ENCODE measurements at regions not wholly inside any gene's neighbourhood (a gene's known extent, or its start where the extent isn't known, plus 50 kb on each side); places are given as distances from the start of the nearest gene placed in this dataset.

- no peak for TF ChIP-seq ZNF263 (CRISPR knock-in tag; IDR thresholded peaks at IDR 0.05; ENCODE audit: low read depth)
- TF ChIP-seq GRHL2 (CRISPR knock-in tag; IDR thresholded peaks at IDR 0.05; ENCODE audit: insufficient replicate concordance, severe bottlenecking), result no peak
Measured at GRCh38 chr5:98586581-98586980, 186.9 kb upstream of the RGMB start (continued).

GRCh38 chr5:98587166-98587565 is 186.3 kb upstream of the RGMB start:
- no peak for ATAC-seq
- Mint-ChIP-seq H3K9me3 (peaks cover 5% of the 10 kb centered on the region), H3K36me3 (peaks cover 8% of the 10 kb centered on the region), H3K4me1 (peaks cover 5% of the 10 kb centered on the region; the same call in 1 of the 2 replicates), H3K27ac (no peak overlapping the region), H3K4me3 (no peak overlapping the region), H3K27me3 (ENCODE audit: low read depth) (no peaks in the 10 kb centered on the region)
- TF ChIP-seq AR (CRISPR knock-in tag; IDR thresholded peaks at IDR 0.05), result no peak
- no peak for TF ChIP-seq HMGXB4 (CRISPR knock-in tag; IDR thresholded peaks at IDR 0.05)
- TF ChIP-seq CDX4 (CRISPR knock-in tag; IDR thresholded peaks at IDR 0.05; ENCODE audit: borderline replicate concordance), result no peak
- no peak for TF ChIP-seq ERG (CRISPR knock-in tag; IDR thresholded peaks at IDR 0.05)
- no peak for TF ChIP-seq JAZF1 (CRISPR knock-in tag; IDR thresholded peaks at IDR 0.05)
- no peak for TF ChIP-seq ZBTB43 (CRISPR knock-in tag; IDR thresholded peaks at IDR 0.05)
- TF ChIP-seq ZNF423 (CRISPR knock-in tag; IDR thresholded peaks at IDR 0.05), result no peak
- no peak for TF ChIP-seq ZNF121 (CRISPR knock-in tag; IDR thresholded peaks at IDR 0.05)
- TF ChIP-seq NFYB (CRISPR knock-in tag; conservative IDR thresholded peaks at IDR 0.05; ENCODE audit: low read depth), result no peak
- no peak for TF ChIP-seq ZNF317 (CRISPR knock-in tag; IDR thresholded peaks at IDR 0.05; ENCODE audit: borderline replicate concordance, low read depth)
- no peak for TF ChIP-seq EMX1 (CRISPR knock-in tag; IDR thresholded peaks at IDR 0.05)
- TF ChIP-seq ZBTB21 (CRISPR knock-in tag; IDR thresholded peaks at IDR 0.05; ENCODE audit: borderline replicate concordance), result no peak
- no peak for TF ChIP-seq TP53 (CRISPR knock-in tag; IDR thresholded peaks at IDR 0.05)
- no peak for TF ChIP-seq NFATC4 (CRISPR knock-in tag; IDR thresholded peaks at IDR 0.05)
- no peak for TF ChIP-seq SP1 (CRISPR knock-in tag; conservative IDR thresholded peaks at IDR 0.05)
- no peak for TF ChIP-seq OVOL2 (CRISPR knock-in tag; IDR thresholded peaks at IDR 0.05; ENCODE audit: borderline replicate concordance)
- DNase-seq (ENCODE audit: low spot score), result no peak
- ChIA-PET POLR2A (no interaction called here), CTCF (no interaction called here)

- Mint-ChIP-seq H3K4me1 (peaks cover 5% of the 10 kb centered on the region; the same call in 1 of the 2 replicates), H3K36me3 (peaks cover 8% of the 10 kb centered on the region), H3K9me3 (peaks cover 5% of the 10 kb centered on the region), H3K4me3 (no peak overlapping the region), H3K27ac (no peak overlapping the region), H3K27me3 (ENCODE audit: low read depth) (no peaks in the 10 kb centered on the region)
- no peak for ATAC-seq
- DNase-seq (ENCODE audit: low spot score), result no peak
- CTCF ChIA-PET, result no interaction called here
- POLR2A ChIA-PET, result no interaction called here
- TF ChIP-seq E2F1 (CRISPR knock-in tag; IDR thresholded peaks at IDR 0.05) (no peak), PRDM15 (CRISPR knock-in tag; IDR thresholded peaks at IDR 0.05) (no peak)
Measured at GRCh38 chr5:98588215-98588614, 185.2 kb upstream of the RGMB start.

All from WTC11 (cell line).